KBM-7 (cell line): ENCODE measurements at regions not wholly inside any gene's neighbourhood (a gene's known extent, or its start where the extent isn't known, plus 50 kb on each side); places are given as distances from the start of the nearest gene placed in this dataset.
"Not testable (repeated sequence)": the region's sequence is repeated elsewhere in the genome, so short reads cannot be mapped to it uniquely, and the experiment has no call there.

Source experiments
- DNase-seq: peaks from one replicate; pipeline ENCODE4 v3.0.0-alpha.2; 2015
- in situ Hi-C: fragments of 300-500 bp; cut with MboI; formaldehyde crosslinking; loops from 2 replicates; pipeline ENCODE4 v1.14.3; 2020; ENCODE audit warnings: low sequenced_read_pairs, low pct_unique_long_range_greater_than_20kb, mixed read lengths

DNA sequence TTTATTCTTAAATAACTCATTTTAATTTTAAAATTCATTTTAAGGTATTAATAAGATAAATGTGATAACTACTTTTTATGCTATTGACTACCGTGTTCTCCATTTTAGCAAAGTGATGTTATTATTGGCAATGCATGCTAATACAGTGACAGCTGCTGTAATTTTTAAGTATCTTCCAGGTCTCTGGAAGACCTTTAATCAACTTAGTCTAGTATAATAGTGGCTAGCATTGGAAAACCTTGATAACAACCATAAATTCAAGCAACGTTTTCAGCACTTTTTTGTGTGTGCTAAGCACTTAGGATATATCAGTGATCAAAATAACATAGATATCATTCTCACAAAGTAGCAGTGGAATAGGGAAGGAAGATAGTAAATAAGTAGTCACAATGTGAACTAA is 230.9 kb upstream of the MAGI2 start:
- in situ Hi-C loops: no loop called here
- DNase-seq: no peak

DNA sequence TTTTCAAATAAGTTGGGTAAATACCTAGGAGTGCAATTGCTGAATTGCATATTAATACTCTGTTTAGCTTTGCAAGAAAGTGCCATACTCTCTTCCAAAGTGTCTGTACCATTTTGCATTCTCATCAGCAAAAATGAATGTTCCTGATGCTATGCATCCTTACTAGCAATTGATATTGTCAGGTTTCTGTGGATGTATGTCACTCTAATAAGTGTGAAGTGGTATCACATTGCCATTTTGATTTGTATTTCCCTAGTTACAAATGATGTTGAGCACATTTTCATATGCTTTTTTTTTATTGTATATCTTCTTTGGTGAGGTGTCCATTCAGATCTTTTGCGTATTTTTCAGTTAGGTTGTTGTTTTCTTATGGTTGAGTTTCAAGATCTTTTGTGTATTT is 230.4 kb upstream of the MAGI2 start:
- no peak for DNase-seq
- in situ Hi-C loops: no loop called here

- DNase-seq: no peak
- in situ Hi-C loops: no loop called here
These were observed 229.9 kb upstream of the MAGI2 start for GRCh38 chr7:79683185-79683890.

GRCh38 chr7:79681454-79681853 is 228.0 kb upstream of the MAGI2 start:
- in situ Hi-C loops: no loop called here
- no peak for DNase-seq

- in situ Hi-C loops: no loop called here
- no peak for DNase-seq
These were observed 220.5 kb upstream of the MAGI2 start for GRCh38 chr7:79673969-79674368.

GRCh38 chr7:79673421-79673820 is 220.0 kb upstream of the MAGI2 start:
- DNase-seq: no peak
- in situ Hi-C loops: no loop called here

- in situ Hi-C loops: no loop called here
- no peak for DNase-seq
These were observed 214.8 kb upstream of the MAGI2 start for GRCh38 chr7:79668292-79668691.

GRCh38 chr7:79666472-79666871 is 213.0 kb upstream of the MAGI2 start:
- DNase-seq: no peak
- in situ Hi-C loops: no loop called here

DNA sequence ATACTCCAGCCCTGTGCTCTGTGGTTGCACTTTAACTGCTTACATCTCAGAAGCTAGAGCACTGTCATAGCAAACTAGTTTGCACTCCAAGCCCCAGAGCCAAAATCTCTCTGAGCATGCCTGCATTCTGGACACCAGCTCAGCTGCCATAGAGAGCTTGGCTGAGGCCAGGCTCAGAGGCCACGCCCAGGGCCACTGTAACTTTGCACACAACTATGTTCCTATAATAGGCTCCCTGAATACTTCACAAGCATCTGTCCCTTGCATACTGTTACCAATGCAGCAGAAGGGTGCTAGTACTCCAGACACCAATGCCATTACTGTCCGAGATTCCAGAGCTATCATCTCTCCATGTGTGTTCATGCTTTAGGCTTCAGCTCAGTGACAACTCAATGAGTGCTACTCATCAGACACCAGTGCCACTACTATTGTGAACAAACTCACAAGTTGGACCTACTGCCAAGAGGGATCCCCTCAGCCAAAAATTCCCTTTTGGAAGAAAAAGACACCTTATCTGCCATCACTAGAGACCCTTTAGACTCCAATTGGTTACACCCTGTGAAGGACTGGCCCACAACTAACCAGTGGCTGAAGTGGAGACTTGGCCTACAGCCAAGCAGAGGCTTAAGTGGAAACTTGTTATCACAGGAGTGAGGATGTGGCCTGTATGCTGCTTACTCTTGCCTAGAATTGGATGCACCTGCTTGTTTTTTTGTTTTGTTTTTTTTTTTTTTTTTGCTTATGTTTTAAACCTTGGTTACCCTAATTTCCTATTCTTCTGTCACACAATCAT is 211.6 kb upstream of the MAGI2 start:
- DNase-seq: no peak
- in situ Hi-C loops: no loop called here

DNA sequence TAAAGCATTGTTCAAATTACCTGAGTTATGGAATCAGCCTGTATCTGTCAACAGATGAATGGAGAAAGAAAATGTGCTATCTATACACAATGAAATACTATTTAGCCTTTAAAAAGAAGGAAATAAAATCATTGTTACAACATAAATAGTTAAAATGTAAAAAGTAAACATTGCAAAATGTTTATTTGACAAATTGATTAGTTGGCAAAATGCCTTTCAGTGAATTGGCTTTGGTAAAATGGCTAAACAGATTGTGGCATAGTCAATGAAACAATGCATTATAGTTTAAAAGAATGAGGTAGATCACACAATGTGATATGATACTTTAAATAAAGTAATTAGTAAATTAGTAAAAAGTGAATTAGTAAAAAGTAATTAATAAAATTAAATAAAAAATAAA is 204.8 kb upstream of the MAGI2 start:
- DNase-seq: no peak
- in situ Hi-C loops: no loop called here

DNA sequence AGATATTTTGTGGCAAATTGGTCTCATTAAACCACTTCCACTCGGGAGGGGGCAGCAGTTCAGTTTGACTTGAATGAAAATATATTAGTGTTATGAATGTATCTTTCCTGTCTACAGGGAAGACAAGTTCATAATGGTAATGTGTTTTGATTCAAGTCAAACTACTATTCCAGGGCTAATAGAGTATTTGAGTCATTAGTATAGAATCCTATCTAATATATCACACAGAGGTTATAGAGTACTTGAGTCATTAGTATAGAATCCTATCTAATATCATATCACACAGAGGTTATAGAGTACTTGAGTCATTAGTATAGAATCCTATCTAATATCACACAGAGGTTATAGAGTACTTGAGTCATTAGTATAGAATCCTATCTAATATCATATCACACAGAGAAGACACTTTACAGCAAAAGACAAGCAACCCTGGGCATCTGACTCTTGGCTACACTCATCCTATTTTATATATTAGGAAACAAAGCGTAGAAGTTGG is 199.7 kb upstream of the MAGI2 start:
- no peak for DNase-seq
- in situ Hi-C loops: no loop called here

GRCh38 chr7:79652619-79653018 is 199.2 kb upstream of the MAGI2 start:
- in situ Hi-C loops: no loop called here
- no peak for DNase-seq

- in situ Hi-C loops: no loop called here
- no peak for DNase-seq
These were observed 194.2 kb upstream of the MAGI2 start for GRCh38 chr7:79647711-79648110.

DNA sequence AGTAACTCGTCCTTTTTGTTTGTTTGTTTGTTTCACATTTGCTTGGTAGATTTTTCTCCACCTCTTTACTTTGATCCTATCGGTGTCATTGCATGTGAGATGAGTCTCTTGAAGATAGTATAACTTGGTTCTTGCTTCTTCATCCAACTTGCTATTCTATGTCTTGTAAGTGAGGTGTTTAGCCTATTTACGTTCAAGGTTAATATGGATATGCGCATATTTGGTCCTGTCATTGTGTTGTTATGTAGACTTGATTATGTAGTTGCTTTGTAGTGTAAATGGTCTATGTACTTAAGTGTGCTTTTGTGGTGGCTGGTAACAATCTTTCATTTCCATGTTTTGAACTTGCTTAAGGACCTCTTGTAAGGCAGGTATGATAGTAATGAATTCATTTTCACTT is 192.8 kb upstream of the MAGI2 start:
- no peak for DNase-seq
- in situ Hi-C loops: no loop called here

- no peak for DNase-seq
- in situ Hi-C loops: no loop called here
These were observed 183.4 kb upstream of the MAGI2 start for GRCh38 chr7:79636849-79637248.

- in situ Hi-C loops, DNase-seq: not testable (repeated sequence)
These were observed 172.5 kb upstream of the MAGI2 start for GRCh38 chr7:79625921-79626320.

- in situ Hi-C loops: no loop called here
- no peak for DNase-seq
These were observed 170.9 kb upstream of the MAGI2 start for GRCh38 chr7:79624336-79624735.

GRCh38 chr7:79622781-79623180 is 169.3 kb upstream of the MAGI2 start:
- in situ Hi-C loops: no loop called here
- no peak for DNase-seq

DNA sequence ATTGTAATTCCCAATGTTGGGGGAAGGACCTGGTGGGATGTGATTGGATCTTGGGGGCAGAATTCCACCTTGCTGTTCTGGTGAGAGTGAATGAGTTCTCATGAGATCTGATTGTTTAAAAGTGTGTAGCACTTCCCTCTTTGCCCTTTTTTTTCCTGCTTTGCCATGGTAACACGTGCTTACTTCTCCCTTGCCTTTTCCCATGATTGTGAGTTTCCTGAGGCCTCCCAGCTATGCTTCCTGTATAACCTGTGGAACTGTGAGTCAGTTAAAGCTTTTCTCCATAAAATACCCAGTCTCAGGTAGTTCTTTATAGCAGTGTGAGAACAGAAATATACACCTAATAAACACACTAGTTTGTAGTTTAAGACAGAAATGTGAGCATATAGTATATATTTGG is 166.8 kb upstream of the MAGI2 start:
- in situ Hi-C loops: no loop called here

DNA sequence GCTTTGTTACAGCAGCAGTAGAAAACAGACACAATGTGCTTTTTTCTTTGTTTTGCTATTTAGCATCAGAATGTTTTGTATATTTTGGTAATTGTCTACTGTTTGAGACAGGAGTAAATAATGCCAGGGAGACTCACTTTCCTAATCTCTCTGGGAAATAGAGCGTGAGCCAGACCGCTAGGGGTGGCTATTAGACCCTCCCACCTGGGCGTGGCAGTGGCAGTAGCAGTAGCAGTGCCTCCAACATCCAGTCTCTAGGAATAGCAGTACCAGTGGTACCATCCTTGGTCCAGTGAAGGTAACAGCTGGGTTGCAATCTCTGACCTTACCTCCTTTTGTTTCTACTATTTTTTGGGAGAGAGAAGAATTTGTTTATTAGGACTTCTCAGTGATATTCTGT is 165.7 kb upstream of the MAGI2 start:
- DNase-seq: no peak
- in situ Hi-C loops: no loop called here

More for the DNA sequence above, 166.8 kb upstream of the MAGI2 start:
- DNase-seq: no peak
